Suppressor macrophage treated with lipopolysaccharide for 1 hour (primary cell): ENCODE measurements at regions not wholly inside any gene's neighbourhood (a gene's known extent, or its start where the extent isn't known, plus 50 kb on each side); places are given as distances from the start of the nearest gene placed in this dataset.
A peak's percentile ranks its signal among the peaks of the same experiment; 100 is the strongest.

ENCODE experiments used
- DNase-seq, 3 donors: peaks; one replicate each; pipeline ENCODE4 v3.0.0-alpha.2; 2020 to 2022

GRCh38 chr20:16220826-16221225 lies 352.4 kb downstream of the KIF16B start:
- no peak for DNase-seq

DNA sequence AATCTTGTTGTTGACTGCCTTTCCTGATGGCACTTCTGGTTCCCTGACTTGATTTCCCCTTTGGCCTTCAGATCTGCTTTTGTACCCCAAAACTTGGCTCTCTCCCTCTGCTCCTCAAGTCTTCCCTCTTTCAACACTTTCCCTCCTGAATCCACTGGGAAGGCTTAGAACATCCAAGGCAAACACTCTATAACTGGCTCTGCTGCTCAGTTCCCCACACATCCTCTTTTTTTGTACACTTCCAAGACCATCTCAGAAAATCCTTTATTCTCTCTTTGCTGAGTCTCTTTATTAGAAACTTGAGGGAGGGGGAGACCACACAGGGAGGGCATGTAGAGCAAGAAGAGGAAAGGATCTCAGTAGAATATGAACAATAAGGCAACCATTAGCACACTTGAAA lies 354.1 kb downstream of the KIF16B start:
- DNase-seq: no peak

- no peak for DNase-seq
Observed at GRCh38 chr20:16216914-16217230, 356.4 kb downstream of the KIF16B start.

GRCh38 chr20:16216227-16216913 lies 356.9 kb downstream of the KIF16B start:
- no peak for DNase-seq

DNA sequence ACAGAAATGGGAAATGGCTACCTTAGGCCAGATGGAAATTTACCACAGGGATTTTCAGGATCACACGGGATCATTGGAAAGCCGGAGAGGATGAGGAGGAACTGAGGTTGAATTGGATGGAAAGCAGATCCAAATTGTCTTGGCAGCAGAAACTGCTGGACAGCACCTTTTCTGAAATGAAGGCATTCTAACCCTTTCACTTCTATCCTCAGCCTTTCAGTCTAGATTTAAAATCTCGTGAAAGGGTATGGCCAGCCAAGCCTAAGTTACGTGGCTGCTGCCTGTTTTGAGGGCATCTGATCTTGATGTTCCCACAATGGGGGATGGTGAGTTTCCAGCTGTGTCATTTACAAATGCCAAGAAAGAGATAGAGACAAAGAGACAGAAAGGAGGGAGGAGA lies 358.2 kb downstream of the KIF16B start:
- DNase-seq: no peak

- no peak for DNase-seq
Observed at GRCh38 chr20:16212790-16213189, 360.5 kb downstream of the KIF16B start.

DNA sequence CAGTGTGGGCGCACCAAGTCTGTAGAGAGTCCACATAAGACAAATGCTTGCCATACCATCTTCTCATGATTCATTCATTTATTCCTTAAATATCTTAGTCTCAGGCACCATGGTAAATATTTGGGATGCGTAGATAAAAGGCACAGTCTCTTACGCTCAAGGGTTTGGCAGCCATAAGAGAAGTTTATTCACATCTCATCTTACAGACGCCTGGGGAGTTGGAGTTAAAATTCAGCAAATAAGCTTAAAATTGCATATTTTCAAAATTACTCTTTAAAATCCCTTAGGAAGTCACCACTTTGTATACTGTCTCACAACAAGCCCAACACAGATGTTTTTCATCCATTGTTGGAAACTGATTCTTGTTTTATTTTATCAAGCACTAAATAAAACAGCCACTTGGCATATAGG lies 363.3 kb downstream of the KIF16B start:
- no peak for DNase-seq

DNA sequence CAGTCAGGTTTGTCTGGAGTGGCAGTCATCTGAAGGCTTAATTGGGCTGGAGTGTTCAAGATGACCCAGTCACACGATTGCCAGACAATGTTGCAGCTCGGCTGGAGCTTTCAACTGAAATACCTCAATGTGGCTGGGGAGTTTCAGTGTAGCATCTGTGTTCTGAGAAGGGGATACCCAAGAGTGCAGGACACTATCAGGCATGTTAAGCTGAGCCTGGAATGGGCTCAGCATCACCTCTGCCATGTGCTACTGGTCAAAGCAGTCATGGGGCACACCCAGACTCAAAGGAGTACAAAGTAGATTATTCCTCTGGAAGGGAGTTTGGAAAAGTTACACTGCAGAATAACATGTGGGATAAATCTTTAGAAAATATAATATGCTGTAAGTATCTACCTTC lies 363.9 kb downstream of the KIF16B start:
- DNase-seq: no peak

GRCh38 chr20:16208443-16208842 lies 364.8 kb downstream of the KIF16B start:
- no peak for DNase-seq

DNA sequence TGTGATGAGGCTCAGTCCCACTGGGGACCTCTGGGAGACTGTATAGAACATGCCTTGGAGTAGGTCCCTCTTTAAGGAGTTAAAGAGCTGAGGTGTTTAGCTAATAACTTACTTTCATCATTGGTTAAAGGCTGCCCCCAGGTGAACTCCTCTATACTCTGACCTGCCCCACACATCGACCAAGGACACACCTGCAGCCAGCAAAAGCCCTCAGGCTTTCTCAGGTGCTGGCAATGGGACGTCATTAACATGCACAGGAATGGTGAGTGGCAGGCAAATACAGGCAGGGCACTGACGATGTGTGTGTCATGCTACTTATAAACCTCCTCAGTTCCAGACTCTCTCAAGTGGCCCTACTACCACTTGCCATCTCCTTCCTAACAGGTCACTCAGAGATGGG lies 366.4 kb downstream of the KIF16B start:
- DNase-seq: no peak

- peak in 1 of 3 donors; percentile 0 for DNase-seq
Observed at GRCh38 chr20:16205507-16205906, 367.7 kb downstream of the KIF16B start.

DNA sequence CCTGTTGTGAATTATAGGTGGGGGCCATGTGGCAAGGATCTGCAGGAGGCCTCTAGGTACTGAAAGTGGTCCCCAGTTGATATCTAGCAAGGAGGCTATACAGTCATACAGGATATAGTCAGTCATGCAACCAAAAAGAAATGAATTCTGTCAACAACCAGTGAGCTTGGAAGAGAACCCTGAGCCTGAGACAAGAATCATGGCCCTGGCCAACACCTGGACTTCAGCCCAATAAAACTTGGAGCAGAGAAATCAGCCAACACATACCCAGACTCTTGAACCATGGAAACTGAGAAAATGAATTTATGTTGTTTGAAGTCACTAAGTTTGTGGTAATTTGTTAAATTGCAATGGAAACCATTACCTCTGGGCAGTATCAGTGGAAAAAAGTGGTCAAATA lies 370.2 kb downstream of the KIF16B start:
- DNase-seq: no peak

DNA sequence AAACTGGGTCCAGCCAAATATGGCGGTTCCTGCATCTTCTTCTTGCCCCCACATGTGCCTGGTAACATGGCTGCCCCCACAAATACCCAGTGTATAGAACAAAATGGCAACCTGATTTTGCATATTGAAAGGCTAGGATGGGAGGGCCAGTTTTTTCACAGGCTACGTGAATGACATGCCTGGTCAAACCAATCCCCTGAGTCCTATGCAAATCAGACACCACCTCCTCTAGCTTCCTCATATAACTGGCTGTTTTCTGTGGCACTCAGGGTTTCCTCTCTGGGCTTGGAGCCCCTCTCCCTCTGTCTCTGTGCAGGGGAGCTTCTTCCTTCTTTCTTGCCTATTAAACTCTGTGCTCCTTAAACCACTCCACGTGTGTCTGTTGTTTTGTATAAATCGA lies 372.1 kb downstream of the KIF16B start:
- DNase-seq: no peak

DNA sequence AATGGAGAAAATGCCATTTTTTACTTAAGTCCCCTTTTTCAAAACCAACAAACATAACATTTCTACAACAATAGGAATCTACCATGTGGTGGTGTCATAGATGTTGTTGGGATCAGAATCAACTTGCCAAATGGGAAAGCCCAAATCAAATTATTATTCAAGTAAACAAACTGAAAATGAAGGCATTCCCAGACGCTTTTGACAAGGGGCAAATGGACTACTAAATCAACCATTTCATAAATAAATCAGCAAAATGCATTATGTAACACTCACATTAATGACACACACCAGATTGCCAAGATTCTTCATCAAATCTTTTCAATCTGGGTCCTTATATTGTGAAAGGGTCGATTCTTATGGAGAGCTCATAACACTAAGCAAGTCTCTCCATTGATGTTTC lies 375.6 kb downstream of the KIF16B start:
- DNase-seq: no peak

DNA sequence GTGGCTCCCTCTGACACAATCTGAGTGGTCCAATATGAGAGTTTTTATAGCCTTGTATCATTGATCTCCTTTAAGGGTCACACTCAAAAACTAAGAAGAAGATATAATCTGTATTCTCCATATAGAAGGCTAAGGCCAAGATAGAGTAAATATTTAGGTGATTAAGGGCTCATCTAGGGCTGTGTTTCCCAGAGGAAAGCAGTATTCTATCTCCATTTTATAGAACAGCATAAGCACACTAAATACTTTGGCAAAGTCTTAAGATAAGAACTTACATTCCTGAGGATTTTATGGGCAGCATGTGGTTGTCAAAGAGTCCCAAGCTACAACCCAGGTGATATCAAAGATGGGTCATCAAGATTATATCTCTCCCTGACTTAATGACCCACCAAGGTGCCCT lies 377.6 kb downstream of the KIF16B start:
- no peak for DNase-seq

GRCh38 chr20:16194617-16195360 lies 378.5 kb downstream of the KIF16B start:
- no peak for DNase-seq

DNA sequence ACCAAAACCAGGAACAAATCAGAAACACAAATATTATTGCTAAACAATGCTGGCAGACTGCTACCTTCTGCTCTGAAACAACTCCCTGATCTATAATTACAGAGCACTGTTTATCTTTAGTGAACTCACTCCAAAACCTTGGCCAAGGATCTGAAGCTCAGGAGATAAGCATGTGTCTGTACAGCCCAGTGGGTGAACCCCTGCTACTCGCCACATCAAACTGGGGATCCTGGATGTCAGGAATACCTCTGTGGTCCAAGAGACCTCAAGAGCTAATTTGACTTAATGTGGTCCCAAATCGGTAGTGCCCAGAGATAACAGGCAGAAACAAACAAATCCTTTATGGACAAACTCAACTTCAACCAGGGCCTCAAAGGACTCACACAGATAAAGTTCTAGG lies 381.8 kb downstream of the KIF16B start:
- no peak for DNase-seq

GRCh38 chr20:16189371-16189770 lies 383.9 kb downstream of the KIF16B start:
- DNase-seq: no peak

- DNase-seq: no peak
Observed at GRCh38 chr20:16187956-16188616, 385.2 kb downstream of the KIF16B start.

DNA sequence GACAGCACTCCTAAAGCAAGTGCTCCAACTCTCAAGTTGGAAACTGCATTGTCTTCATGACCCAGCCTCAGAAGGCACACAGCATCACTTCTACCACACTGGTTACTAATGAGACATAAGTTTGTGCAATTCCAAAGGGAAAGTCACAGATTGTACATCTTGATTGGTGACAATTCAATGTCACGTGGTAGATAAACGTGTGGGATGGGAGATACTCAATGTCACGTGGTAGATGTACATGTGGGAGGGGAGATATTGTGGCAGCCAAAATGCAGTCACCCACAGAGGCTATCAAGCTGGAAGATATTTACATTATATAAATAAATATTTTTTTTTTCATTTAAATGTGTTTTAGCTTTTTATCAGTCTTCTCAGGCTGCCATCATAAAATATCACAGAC lies 393.3 kb downstream of the KIF16B start:
- peak in 1 of 3 donors; percentile 0 for DNase-seq

DNA sequence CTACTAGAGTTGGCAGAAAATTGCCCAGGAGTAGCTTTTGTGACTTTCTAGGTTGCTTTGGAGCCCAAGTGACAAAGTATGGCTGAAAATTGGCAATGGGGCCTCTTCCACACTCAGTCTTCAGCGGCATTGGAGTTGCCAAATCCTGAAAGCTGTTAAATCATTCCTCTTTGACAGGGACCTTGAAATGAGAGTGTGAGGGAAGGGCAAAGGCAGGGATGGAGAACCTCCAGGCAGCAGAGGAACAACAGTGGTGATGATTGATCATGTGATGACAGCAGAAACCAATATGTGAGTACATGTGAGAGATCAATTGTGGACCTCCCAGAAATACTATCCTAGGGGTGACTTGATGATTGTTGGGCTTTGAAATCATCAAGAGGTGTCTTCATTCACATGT lies 393.9 kb downstream of the KIF16B start:
- no peak for DNase-seq

- no peak for DNase-seq
Observed at GRCh38 chr20:16178546-16179135, 394.6 kb downstream of the KIF16B start.

GRCh38 chr20:16175322-16175961 lies 397.8 kb downstream of the KIF16B start:
- peak in 1 of 3 donors; percentile 5 for DNase-seq
